OCI-LY3 (cell line): ENCODE measurements at regions not wholly inside any gene's neighbourhood (a gene's known extent, or its start where the extent isn't known, plus 50 kb on each side); places are given as distances from the start of the nearest gene placed in this dataset.

Experiments
- EZH2phosphoT487 ChIP-seq: fragments of 200-600 bp; shearing (Covaris generic); IDR thresholded peaks from 2 replicates; pipeline ENCODE4 v1.6.1; 2018; ENCODE audit warnings: antibody characterized with exemption, mixed run types, low read depth
- TF ChIP-seq, protein P1 (sequence below): fragments of 200-600, 300-600 bp; sonication (generic); IDR thresholded peaks from 2 replicates; pipeline ENCODE4 v1.5.1; 2014; ENCODE audit warnings: antibody characterized with exemption, low read length, low read depth

DNA sequence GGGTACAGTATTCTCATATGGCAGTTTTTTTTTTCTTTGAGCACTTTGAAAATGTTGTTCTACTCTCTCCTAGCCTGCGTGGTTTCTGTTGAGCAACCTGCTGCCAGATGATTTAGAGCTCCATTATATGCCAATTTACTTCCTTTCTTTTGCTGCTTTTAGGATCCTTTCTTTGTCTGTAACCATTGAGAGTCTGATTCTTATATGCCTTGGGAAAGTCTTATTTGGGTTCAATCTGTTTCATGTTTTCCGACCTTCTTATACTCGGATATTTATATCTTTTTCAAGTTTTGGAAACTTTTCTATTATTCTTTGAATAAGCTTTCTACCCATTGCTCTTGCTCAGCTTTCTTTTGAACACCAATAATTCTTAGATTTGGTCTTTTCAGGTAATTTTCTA, 138.1 kb upstream of the RAG2 start:
- TF ChIP-seq, protein P1, sequence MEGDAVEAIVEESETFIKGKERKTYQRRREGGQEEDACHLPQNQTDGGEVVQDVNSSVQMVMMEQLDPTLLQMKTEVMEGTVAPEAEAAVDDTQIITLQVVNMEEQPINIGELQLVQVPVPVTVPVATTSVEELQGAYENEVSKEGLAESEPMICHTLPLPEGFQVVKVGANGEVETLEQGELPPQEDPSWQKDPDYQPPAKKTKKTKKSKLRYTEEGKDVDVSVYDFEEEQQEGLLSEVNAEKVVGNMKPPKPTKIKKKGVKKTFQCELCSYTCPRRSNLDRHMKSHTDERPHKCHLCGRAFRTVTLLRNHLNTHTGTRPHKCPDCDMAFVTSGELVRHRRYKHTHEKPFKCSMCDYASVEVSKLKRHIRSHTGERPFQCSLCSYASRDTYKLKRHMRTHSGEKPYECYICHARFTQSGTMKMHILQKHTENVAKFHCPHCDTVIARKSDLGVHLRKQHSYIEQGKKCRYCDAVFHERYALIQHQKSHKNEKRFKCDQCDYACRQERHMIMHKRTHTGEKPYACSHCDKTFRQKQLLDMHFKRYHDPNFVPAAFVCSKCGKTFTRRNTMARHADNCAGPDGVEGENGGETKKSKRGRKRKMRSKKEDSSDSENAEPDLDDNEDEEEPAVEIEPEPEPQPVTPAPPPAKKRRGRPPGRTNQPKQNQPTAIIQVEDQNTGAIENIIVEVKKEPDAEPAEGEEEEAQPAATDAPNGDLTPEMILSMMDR: no peak
- no peak for TF ChIP-seq EZH2phosphoT487
